ENCODE measurements at regions not wholly inside any gene's neighbourhood (a gene's known extent, or its start where the extent isn't known, plus 50 kb on each side); places are given as distances from the start of the nearest gene placed in this dataset.

DNA sequence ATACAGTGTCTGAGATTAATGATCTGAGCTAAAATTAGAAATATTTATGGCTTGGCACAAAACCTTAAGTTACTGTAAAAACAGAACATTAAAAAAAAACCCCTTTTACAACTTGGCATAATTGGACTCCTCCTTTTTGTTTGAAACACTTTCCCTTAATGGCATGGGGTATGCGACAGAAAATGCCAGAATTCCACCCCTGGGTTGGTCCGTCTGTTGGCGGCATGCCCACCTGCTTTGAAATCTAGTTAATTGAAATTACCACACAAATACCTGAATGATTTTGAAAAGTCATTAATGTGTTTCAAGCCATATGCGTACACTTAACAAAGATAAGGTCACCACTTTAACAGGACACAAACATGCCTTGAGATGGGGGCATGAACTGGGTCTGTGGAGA lies 175.1 kb upstream of the FOXQ1 start:
- Histone ChIP-seq H3K27ac (ENCODE audit: control insufficient read depth, insufficient read depth) (no peak overlapping the region), H4K20me1 (ENCODE audit: control insufficient read depth, insufficient read depth) (no peaks in the 10 kb centered on the region), H3K36me3 (ENCODE audit: control insufficient read depth in 2 of 2, insufficient read depth in 2 of 2, low read length in 1 of 2) (no peaks in the 10 kb centered on the region), H2AFZ (ENCODE audit: control insufficient read depth, low read depth, low read length) (no peak overlapping the region), H3K9me3 (replicated peaks; ENCODE audit: control insufficient read depth, insufficient read depth, low read length) (no peaks in the 10 kb centered on the region; the same call in 2 of the 3 replicates), H3K79me2 (ENCODE audit: control insufficient read depth, insufficient read depth, low read length) (no peaks in the 10 kb centered on the region), H3K4me1 (ENCODE audit: control insufficient read depth, insufficient read depth, low read length) (no peaks in the 10 kb centered on the region), H3K9ac (ENCODE audit: control insufficient read depth, insufficient read depth, low read length) (no peak overlapping the region), H3K4me2 (ENCODE audit: control insufficient read depth, insufficient read depth) (no peak overlapping the region), H3K27me3 (replicated peaks in 1 of 2; ENCODE audit: control insufficient read depth in 2 of 2, insufficient read depth in 2 of 2, low read length in 1 of 2) (no peaks in the 10 kb centered on the region; a peak in 1 of 4 replicates), H3K4me3 (no peak overlapping the region)
- TF ChIP-seq, protein P1, sequence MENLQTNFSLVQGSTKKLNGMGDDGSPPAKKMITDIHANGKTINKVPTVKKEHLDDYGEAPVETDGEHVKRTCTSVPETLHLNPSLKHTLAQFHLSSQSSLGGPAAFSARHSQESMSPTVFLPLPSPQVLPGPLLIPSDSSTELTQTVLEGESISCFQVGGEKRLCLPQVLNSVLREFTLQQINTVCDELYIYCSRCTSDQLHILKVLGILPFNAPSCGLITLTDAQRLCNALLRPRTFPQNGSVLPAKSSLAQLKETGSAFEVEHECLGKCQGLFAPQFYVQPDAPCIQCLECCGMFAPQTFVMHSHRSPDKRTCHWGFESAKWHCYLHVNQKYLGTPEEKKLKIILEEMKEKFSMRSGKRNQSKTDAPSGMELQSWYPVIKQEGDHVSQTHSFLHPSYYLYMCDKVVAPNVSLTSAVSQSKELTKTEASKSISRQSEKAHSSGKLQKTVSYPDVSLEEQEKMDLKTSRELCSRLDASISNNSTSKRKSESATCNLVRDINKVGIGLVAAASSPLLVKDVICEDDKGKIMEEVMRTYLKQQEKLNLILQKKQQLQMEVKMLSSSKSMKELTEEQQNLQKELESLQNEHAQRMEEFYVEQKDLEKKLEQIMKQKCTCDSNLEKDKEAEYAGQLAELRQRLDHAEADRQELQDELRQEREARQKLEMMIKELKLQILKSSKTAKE (IDR thresholded peaks at IDR 0.05; ENCODE audit: low read depth, poor library complexity, severe bottlenecking): no peak
- TF ChIP-seq RFX5 (IDR thresholded peaks at IDR 0.05; ENCODE audit: low read depth, low read length): no peak
- no peak for TF ChIP-seq STAT3 (IDR thresholded peaks at IDR 0.05; ENCODE audit: low read depth, low read length)
- no peak for TF ChIP-seq ZNF24 (IDR thresholded peaks at IDR 0.05)
- TF ChIP-seq WRNIP1 (IDR thresholded peaks at IDR 0.05; ENCODE audit: borderline replicate concordance, low read depth, low read length): no peak
- no peak for TF ChIP-seq KLF5 (IDR thresholded peaks at IDR 0.05; ENCODE audit: partially characterized antibody)
- no peak for TF ChIP-seq MTA3 (IDR thresholded peaks at IDR 0.05; ENCODE audit: borderline replicate concordance, low read length)
- no peak for TF ChIP-seq SPI1 (IDR thresholded peaks at IDR 0.05; ENCODE audit: borderline replicate concordance, insufficient read depth, low read depth, low read length)
- no peak for TF ChIP-seq TBL1XR1 (IDR thresholded peaks at IDR 0.05; ENCODE audit: low read depth, low read length)
- TF ChIP-seq PAX5 (IDR thresholded peaks at IDR 0.05; ENCODE audit: borderline replicate concordance, low read depth, low read length): no peak
- no peak for TF ChIP-seq BCL11A (IDR thresholded peaks at IDR 0.05; ENCODE audit: low read depth, low read length)
- in situ Hi-C loops (cut with MboI) (no loop called here), intact Hi-C loops (cut with micrococcal nuclease; ENCODE audit: unreplicated experiment) (no loop called here)
- ATAC-seq: no peak
- ChIA-PET CTCF (no interaction called here), SMC1A (ENCODE audit: uncharacterized antibody, unreplicated experiment) (no interaction called here), POLR2A (no interaction called here), RAD21 (ENCODE audit: unreplicated experiment) (no interaction called here)
- FAIRE-seq: no peak
- WGBS (ENCODE audit: insufficient coverage, insufficient replicate concordance, low lambda C conversion rate, missing lambda C conversion rate): 49% methylated on average over 4 of the region's 4 CpGs
- no peak for DNase-seq (ENCODE audit: low read depth, low spot score)
- BruUV-seq (replicated peaks): no TSS peak

All from GM12878 (cell line).